ENCODE measurements at regions not wholly inside any gene's neighbourhood (a gene's known extent, or its start where the extent isn't known, plus 50 kb on each side); places are given as distances from the start of the nearest gene placed in this dataset.
"Not testable (repeated sequence)": the region's sequence is repeated elsewhere in the genome, so short reads cannot be mapped to it uniquely, and the experiment has no call there.

GRCh38 chr20:22529150-22530019 lies 55.0 kb downstream of the FOXA2 start:
- DNase-seq = peak; percentile 44 to 68

- DNase-seq = no peak
These were observed 57.8 kb downstream of the FOXA2 start for GRCh38 chr20:22526512-22527012.

- DNase-seq = no peak
These were observed 58.6 kb downstream of the FOXA2 start for GRCh38 chr20:22525821-22526220.

GRCh38 chr20:22525069-22525820 lies 59.1 kb downstream of the FOXA2 start:
- DNase-seq = no peak

GRCh38 chr20:22524393-22525015 lies 59.9 kb downstream of the FOXA2 start:
- DNase-seq = no peak

- no peak for DNase-seq
These were observed 60.6 kb downstream of the FOXA2 start for GRCh38 chr20:22523499-22524392.

- DNase-seq = no peak
These were observed 61.3 kb downstream of the FOXA2 start for GRCh38 chr20:22523128-22523498.

- DNase-seq = no peak
These were observed 61.7 kb downstream of the FOXA2 start for GRCh38 chr20:22522701-22523100.

GRCh38 chr20:22521940-22522339 lies 62.4 kb downstream of the FOXA2 start:
- not testable (repeated sequence) for DNase-seq

GRCh38 chr20:22520381-22520780 lies 64.0 kb downstream of the FOXA2 start:
- no peak for DNase-seq

- peak in 1 of 2 experiments; percentile 56 for DNase-seq
These were observed 69.1 kb downstream of the FOXA2 start for GRCh38 chr20:22515264-22515663.

- DNase-seq = no peak
These were observed 70.8 kb downstream of the FOXA2 start for GRCh38 chr20:22513574-22513973.

GRCh38 chr20:22512911-22513489 lies 71.4 kb downstream of the FOXA2 start:
- DNase-seq = peak in 1 of 2 experiments; percentile 23

GRCh38 chr20:22511943-22512910 lies 72.1 kb downstream of the FOXA2 start:
- DNase-seq = peak; percentile 95 to 99

- no peak for DNase-seq
These were observed 74.6 kb downstream of the FOXA2 start for GRCh38 chr20:22509843-22510147.

- no peak for DNase-seq
These were observed 75.1 kb downstream of the FOXA2 start for GRCh38 chr20:22509090-22509842.

GRCh38 chr20:22508426-22508825 lies 75.9 kb downstream of the FOXA2 start:
- no peak for DNase-seq

GRCh38 chr20:22507240-22507961 lies 77.0 kb downstream of the FOXA2 start:
- no peak for DNase-seq

- no peak for DNase-seq
These were observed 77.5 kb downstream of the FOXA2 start for GRCh38 chr20:22506827-22507226.
